NCI-H1436 treated with DMSO at 0.1 percent for 48 hours (cell line): ENCODE measurements at regions not wholly inside any gene's neighbourhood (a gene's known extent, or its start where the extent isn't known, plus 50 kb on each side); places are given as distances from the start of the nearest gene placed in this dataset.
"Not testable (repeated sequence)": the region's sequence is repeated elsewhere in the genome, so short reads cannot be mapped to it uniquely, and the experiment has no call there.

Experiments used
- DNase-seq: peaks from one replicate; lab custom pipeline; 2025; lab: John Stamatoyannopoulos, UW

DNA sequence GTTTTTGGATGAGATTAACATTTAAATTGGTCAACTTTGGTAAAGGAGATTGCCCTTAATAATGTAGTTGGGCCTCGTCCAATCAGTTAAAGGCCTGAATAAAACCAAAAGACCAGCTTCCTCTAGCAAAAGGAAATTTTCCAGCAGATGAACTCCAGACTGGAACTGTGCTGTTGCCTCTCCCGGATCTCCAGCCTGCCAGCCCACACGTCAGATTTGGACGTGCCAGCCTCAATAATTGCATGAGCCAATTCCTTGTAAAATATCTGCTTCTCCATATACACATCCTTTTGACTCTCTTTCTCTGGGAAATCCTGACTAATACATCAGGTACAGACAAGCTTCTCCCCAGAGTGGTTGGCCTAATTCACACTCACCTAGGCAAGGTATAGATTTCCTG lies 175.8 kb upstream of the ADCY2 start:
- DNase-seq: no peak

DNA sequence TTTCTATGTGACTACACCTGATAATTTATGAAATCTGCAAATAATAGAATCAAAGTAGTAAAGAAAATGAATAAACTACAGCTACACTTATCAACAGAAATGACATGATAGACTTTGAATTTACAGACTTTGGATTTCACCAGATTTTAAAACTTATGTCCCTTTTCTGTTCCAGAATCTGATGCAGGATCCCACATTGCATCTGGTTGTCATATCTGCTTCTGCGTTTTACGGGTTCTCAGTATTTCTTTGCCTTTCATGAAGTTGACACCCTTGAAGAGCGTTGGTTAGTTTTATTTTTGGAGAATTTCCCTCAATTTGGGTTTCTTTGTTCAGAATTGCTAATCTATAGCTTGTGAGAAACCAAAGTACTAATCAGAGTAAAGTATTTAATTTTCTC lies 174.9 kb upstream of the ADCY2 start:
- no peak for DNase-seq

DNA sequence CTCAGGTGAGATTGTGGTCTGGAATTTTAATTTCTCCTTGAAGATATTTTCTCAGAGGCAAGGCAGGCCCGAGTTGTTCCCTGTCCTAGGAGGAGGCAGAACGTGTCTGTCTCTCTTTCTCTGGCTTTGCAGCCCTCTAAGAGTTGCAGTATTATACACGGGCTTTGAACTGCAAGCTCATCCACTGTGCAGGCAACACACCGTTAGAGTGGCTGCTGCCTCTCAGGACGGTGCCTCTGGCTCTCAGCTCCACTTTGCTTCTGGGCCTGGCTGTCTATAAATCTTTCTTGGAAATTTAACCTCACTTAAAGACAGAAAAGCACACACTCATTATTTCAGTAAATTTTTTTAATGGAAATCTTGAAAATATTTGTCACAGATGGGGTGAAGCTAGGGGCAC lies 170.1 kb upstream of the ADCY2 start:
- DNase-seq: no peak

DNA sequence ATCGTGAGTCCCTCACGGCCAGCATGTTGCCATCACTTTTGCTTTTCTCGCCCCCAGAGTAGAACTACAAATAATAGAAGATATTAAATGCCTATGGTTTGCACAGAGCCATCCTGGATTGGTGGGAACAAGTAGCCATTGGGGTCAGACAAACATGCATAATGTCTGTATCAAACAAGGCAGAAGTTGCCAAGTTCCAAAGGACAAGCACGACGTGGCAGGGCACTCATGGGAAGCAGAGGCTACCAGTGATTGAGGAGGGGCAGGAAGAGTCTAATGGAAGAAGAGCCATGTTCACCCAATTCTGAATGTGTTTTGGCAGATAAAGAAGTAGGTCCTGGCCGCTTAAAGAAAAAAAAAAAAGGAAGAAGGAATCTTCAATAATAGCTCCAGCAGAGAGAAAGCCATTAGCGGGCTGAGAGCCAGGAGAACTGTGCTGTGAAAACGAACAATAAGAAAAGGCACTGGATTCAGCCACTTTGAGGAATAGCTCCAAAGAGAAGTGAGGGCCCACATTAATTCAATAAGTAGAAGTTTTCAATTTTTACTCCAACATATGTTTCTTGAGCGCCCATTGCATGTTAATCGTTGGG lies 153.7 kb upstream of the ADCY2 start:
- no peak for DNase-seq

DNA sequence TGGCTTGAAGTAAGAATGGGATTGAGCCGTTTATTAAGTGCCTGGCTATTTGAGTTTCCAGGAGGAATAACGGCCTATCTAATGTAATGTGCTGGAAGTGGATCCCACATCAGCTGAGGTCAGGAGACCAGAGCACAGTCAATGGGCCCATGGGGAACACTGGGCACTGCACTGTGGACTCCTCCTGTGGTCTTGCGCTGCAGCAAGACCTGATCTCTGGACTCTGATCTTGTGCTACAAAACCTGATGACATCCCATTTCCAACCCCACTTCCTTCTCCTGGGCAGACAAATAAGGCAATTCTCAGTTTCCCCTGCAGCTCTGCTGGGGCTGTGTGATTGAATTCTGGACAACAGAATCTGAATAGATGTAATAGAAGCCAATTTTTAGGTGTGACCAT lies 151.7 kb upstream of the ADCY2 start:
- DNase-seq: no peak

DNA sequence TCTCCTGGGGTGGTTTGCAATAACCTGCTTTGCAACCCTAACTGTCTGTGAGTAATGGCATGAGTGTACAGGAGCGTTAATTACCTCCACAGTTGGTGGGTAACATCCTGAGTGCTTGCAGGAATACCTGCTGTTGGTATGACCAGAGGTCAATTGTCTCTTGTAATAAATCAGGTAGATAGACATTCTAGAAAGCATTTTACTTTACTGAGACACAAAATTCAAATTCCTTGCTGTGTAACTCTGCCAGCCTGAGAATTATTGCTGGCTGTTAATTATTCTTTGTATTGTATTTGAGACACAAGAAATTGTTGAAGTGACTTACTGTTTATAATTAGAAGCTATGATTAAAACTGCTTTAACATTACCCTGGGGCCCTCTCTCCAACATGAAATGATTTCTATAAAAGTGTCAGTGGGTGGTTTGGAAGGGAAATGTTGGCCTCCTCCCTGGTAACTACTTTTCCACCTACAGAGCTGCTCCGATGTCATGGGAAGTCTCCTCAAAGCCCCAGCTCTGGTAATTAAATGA lies 150.8 kb upstream of the ADCY2 start:
- no peak for DNase-seq

DNA sequence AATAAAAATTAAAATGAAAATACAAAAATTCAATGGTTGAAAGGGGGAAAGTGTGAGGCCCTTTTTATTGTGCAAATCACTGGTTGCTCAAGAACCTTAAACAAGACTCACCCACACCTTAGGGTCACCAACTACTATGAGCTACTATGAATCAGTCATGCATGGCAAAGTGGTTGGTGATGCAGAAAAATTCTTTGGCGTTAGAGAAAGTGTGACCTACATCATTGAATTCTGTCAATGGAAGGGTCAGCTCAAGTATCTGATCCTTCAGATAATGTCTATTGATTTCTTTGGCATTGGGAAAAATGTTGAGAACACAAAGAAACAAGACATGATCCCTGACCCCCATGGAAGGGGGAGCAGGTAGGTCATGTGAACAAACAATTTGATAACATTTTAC lies 149.7 kb upstream of the ADCY2 start:
- DNase-seq: no peak

DNA sequence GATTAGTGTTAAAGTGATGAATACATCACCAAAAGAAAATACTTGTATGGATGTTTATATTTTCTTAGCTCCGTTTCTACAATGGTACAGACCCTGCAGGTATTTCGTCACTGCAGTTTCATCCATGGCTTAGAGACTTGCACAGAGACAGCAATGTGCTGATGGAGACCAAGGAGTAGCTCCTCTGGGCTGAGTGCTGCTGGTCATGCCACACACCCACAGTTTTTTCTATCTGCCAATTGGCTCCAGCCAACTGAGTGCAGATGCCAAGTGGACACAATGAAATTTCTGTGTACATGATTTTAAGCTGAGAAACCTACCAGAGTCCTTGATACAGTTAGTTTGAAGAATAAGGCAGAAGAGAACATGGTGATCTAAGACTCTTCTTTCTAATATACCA lies 145.9 kb upstream of the ADCY2 start:
- no peak for DNase-seq

DNA sequence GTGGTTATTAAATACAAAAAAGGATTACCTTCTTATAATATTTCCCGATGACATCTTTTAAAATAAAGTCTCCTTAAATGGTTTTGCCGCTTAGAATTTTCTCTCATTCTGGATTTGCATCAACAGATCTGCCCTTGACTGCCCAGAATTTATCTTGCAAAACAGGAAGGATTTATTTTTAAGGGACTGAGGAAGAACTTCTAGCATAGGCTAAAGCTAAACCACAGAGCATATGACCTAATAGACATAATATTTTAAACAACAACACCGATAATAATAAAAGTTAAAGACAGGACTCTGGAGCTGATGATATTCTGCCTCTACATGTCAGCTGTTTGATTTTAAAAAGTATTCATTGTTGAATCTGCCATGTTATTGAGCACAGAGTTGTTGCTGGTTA lies 145.3 kb upstream of the ADCY2 start:
- no peak for DNase-seq

DNA sequence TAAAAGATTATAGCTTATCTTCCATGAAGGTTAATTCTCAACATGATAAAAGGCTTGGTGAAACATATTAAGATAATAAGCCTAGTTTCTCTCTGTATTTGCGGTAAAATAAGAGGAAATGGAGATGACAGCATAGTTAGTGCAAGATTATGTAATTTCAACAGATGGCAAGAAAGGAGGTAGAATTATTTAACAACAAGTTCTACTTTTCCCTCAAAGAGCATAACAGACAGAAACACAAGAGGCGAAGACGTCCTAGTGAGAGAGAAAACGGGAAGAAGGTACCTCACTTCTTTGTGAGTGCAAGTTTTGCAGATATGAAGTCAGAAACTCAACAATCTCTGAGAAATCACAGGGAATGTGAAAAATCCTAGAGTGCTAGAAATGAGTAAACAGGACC lies 144.8 kb upstream of the ADCY2 start:
- DNase-seq: no peak

DNA sequence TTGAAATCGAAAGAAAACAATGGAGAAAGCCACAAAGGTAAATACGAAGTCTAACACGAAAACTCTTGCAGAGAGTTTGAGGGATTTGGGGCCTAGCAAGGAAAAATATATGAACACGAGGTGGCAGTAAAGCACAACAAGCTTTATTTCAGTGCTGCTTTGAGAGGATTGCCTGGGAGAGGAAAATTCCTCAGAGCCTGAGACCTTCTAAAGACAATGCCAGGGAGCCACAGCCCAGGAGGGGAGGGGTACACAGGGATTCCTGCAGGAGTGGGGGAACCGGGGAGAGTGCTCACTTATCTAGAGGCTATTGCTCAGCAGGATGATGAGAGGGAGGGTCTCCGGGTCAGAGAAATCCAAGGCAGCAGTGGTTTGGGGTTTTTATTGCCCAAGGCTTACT lies 134.9 kb upstream of the ADCY2 start:
- no peak for DNase-seq

DNA sequence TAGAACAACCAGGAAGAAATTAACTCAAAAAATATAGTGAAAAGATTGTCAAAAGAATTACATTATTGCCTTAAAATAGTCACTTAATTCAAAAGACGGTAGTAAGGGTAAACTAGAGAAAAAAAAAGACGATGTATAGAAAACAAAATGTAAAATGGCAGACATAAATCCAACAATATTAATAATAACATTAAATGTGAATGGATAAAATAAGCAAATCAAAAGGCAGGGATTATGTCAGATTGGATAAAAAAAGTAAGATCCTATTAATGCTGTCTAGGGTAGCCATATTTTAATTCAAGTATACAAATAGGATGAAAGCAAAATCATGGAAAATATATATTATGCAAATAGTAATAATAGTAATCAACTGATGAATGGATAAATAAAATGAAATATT lies 134.0 kb upstream of the ADCY2 start:
- DNase-seq: no peak

DNA sequence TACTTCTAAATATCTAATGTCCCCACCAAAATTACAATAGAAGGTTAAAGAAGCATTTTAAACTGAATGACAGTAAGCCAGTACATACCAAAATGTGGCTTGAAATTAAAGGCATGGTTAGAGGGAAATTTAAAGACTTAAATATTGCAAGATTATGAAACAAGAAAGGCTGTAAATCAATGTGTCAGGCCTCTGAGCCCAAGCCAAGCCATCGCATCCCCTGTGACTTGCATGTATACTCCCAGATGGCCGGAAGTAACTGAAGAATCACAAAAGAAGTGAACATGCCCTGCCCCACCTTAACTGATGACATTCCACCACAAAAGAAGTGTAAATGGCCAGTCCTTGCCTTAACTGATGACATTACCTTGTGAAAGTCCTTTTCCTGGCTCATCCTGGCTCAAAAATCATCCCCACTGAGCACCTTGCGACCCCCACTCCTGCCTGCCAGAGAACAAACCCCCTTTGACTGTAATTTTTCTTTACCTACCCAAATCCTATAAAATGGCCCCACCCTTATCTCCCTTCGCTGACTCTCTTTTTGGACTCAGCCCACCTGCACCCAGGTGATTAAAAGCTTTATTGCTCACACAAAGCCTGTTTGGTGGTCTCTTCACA lies 132.4 kb upstream of the ADCY2 start:
- not testable (repeated sequence) for DNase-seq

DNA sequence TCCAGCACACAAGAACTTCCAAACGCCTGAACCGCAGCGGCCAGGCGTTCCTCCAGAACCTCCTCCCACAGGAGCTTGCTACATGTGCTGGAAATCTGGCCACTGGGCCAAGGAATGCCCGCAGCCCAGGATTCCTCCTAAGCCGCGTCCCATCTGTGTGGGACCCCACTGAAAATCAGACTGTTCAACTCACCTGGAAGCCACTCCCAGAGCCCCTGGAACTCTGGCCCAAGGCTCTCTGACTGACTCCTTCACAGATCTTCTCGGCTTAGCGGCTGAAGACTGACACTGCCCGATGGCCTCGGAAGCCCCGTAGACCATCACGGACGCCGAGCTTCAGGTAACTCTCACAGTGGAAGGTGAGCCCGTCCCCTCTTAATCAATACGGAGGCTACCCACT lies 130.2 kb upstream of the ADCY2 start:
- not testable (repeated sequence) for DNase-seq

DNA sequence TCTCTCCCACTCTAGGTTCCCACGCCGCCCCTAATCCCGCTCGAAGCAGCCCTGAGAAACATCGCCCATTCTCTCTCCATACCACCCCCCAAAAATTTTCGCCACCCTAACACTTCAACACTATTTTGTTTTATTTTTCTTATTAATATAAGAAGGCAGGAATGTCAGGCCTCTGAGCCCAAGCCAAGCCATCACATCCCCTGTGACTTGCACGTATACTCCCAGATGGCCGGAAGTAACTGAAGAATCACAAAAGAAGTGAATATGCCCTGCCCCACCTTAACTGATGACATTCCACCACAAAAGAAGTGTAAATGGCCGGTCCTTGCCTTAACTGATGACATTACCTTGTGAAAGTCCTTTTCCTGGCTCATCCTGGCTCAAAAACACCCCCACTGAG lies 127.2 kb upstream of the ADCY2 start:
- not testable (repeated sequence) for DNase-seq

DNA sequence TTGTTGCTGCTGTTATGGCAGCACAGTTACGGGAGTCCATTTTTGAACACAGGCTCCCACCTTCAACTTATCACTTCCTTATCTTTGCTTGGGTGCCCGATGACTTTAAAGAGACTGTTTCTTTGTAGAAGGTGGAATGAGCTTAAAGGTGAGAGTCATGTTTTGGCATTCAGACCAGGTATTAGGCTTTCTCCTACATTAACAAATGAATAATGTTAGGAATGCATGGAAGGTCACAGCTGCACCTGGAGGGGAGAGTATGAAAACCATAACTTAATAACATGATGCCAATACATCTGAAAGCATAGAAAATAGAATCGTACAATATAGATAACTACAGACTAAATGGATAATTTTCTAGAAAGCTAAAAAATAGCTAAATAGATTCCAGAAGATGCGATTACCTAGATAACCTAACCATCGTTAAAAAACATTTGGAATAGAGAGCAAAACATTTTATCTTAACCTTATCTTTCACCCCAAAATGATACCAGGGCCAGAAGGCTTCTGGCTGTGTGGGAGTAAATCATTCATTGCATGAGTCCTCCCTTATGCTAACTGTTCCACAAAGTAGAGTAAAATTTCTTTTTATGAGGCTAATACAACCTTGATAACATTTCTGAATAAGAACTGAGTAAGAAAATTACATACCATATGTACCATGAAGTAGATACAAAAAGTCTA lies 126.2 kb upstream of the ADCY2 start:
- DNase-seq: no peak

DNA sequence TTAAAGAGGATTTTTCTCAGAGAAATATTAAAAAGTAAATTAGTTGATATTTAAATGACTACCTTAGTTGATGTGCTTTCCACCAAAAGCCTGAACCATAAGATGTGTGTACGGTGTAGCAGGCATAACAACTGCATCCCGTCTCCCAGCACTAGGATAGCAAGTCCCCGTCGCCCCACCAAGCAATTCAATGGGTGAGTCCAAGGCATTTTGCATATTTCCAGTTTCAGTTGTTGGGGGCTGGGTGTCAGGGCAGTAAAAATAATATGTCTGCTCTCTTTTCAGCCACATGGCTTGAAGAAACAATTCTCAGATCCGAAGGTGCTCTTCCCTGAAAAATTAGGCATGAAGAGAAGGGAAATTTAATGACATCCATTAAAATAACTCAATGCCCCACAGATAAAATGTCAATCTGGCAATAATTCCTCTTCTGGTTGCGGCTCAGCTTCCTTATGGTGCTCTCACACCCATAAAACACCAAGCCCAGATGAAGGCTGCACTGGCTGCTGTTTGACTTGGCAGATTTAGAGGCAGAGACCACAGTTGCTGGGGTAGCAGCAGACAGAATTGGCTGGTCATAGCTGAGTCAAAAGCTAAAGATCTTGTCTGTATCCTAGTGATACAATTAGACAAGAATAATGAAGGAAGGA lies 124.4 kb upstream of the ADCY2 start:
- no peak for DNase-seq

DNA sequence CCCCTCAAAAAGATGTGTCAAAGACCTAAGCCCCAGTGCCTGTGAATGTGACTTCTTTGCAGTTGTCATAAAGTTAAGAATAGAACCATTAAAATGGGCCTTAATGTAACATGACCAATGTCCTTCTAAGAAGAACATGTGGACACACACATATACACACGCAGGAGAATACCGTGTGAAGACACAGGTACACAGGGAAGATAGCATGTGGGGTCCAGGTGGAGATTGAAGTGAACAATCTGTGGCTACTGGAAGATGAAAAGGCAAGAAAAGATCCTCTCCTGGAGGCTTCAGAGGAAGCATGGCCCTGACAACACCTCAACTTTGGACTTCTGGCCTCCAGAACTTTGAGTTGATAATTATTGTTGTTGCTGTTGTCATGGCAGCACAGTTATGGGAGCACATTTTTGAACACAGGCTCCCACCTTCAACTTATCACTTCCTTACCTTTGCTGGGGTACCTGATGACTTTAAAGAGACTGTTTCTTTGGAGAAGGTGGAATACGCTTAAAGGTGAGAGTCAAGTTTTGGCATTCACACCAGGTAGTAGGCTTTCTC lies 123.5 kb upstream of the ADCY2 start:
- DNase-seq: no peak

DNA sequence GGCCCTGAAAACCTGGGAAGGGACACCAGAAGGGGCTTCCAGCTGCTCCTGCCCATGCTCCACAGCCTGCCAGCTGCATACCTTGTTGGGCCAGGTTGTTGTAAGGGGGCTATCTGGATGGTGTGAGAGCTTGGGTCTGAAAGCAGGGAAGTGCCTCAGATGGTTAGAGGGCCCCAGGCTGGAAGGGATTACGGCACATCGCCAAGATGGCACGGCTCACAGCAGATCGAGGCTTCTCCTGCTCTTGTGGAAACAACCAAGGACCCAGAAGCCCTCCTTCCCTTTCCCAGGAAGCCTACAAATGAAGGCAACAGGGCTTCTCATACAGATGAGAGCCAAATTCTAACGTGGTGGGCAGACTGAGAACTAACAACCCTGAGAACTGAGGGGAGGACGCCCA lies 121.7 kb upstream of the ADCY2 start:
- DNase-seq: no peak

DNA sequence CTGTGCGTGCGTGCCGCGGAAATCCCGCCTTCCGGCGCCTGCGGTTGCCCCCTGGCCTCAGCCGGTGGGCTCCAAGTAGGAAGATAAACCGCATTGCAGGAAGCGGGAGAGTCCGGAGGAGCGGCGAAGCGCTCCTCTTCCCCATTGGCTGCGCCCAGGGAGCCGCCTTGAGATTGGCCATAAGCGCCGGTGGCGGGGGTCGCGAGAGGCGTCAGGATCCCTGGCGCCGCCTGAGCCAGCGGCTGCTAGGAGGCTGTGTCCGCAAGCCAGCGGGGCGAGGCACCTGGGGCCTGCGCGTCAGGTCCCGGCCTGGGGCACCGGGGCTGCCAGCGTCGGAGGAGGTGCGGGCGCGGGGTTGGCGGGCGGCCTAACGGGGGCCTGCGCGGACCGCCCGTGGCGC lies 106.3 kb upstream of the ADCY2 start:
- DNase-seq: not testable (repeated sequence)

DNA sequence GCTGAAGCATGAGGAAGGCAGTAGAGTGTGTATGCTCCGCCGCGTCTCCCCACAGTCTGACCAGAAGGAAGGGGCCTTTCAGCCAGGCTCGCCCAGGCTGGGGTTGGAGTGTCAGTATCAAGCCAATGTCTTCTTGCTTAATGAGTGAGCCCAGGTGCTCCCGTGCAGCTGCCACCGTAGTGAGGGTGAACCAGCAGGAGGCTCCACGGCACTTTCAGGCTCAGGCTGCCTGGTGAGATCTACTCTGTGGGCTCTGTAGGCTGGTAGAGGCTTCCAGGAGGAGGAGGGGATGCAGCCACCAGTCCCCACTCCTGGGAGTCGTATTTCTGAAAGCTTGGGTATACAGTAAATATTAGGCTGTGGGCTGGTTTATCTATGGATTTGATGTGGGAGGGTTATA lies 98.1 kb upstream of the ADCY2 start:
- not testable (repeated sequence) for DNase-seq

DNA sequence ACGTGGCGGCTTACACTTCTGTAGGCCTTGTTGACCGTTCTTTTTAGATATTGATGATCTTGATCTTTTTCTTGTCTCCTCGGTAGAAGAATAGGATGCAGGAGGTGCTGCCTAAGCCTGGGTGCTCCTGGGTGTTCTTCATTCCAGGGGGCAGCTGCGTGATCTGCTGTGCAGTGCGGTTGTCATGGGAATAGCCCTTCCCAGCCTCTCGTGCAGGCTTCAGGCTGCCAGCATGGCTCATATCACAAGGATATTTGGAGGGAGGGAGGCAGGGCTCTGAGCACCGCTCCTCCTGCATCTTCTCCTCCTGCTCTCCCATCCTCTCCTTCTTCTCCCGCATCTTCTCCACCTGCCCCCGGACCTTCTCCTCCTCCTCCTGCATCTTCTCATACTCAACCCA lies 96.2 kb upstream of the ADCY2 start:
- DNase-seq: not testable (repeated sequence)
